Natural killer cell (primary cell): ENCODE measurements at regions not wholly inside any gene's neighbourhood (a gene's known extent, or its start where the extent isn't known, plus 50 kb on each side); places are given as distances from the start of the nearest gene placed in this dataset.

ENCODE experiments used
- ATAC-seq, 3 donors: fragments of 150-1000 bp in 2 of 3; fragments of 200-7000 bp in 1 of 3; cut with Tn5 transposase; 1 replicate in 1 of 3; 2 replicates in 2 of 3; pipeline ENCODE4 v1.10.0; 2021; ENCODE audit warnings: mild to moderate bottlenecking in 2 of 3, moderate library complexity in 2 of 3
- DNase-seq, 2 donors: peaks; one replicate each; pipeline versions ENCODE4 v3.0.0 to v3.0.0-alpha.2; 2013 to 2021; ENCODE audit warnings: mixed read lengths in 1 of 2
- H3K27ac ChIP-seq: one replicate; pipeline ENCODE4 v1.5.1; 2013; ENCODE audit warnings: mild to moderate bottlenecking, low read length
- H3K27me3 ChIP-seq: one replicate; pipeline ENCODE4 v1.6.1; 2013; ENCODE audit warnings: low read length; ENCODE audit not compliant: control insufficient read depth, insufficient read depth
- H3K36me3 ChIP-seq: one replicate; pipeline ENCODE4 v1.6.1; 2013; ENCODE audit warnings: low read length; ENCODE audit not compliant: control insufficient read depth, insufficient read depth
- H3K4me1 ChIP-seq: one replicate; pipeline ENCODE4 v1.6.1; 2013; ENCODE audit warnings: low read length; ENCODE audit not compliant: control insufficient read depth, insufficient read depth
- H3K4me3 ChIP-seq: one replicate; pipeline ENCODE4 v1.5.1; 2013; ENCODE audit warnings: low read length
- H3K9me3 ChIP-seq: one replicate; pipeline ENCODE4 v1.6.1; 2013; ENCODE audit warnings: low read length; ENCODE audit not compliant: control insufficient read depth, insufficient read depth
- H3K27ac Mint-ChIP-seq, 2 donors: one replicate each; pipeline ENCODE4 v1.8.0; 2022; ENCODE audit warnings: mild to moderate bottlenecking in 2 of 2, mixed read lengths in 2 of 2, moderate library complexity in 1 of 2
- H3K27me3 Mint-ChIP-seq, 2 donors: one replicate each; pipeline ENCODE4 v1.8.0; 2022; ENCODE audit warnings: low read depth in 2 of 2, mixed read lengths in 2 of 2
- H3K36me3 Mint-ChIP-seq: one replicate; pipeline ENCODE4 v1.8.0; 2022; ENCODE audit warnings: mixed read lengths
- H3K4me1 Mint-ChIP-seq, 2 donors: one replicate each; pipeline ENCODE4 v1.8.0; 2022; ENCODE audit warnings: mixed read lengths in 2 of 2
- H3K4me3 Mint-ChIP-seq: one replicate; pipeline ENCODE4 v1.8.0; 2022; ENCODE audit warnings: mild to moderate bottlenecking, moderate library complexity, mixed read lengths
- H3K9me3 Mint-ChIP-seq, 2 donors: one replicate each; pipeline ENCODE4 v1.8.0; 2022; ENCODE audit warnings: mixed read lengths in 2 of 2
- CTCF ChIP-seq: fragments of 200-600 bp; IDR thresholded peaks from one replicate; pipeline ENCODE4 v1.8.0; 2022; ENCODE audit warnings: antibody characterized with exemption
- WGBS: methylation state at CpG from one replicate; pipeline ENCODE4 v1.1.7; 2013; ENCODE audit warnings: missing lambda C conversion rate; ENCODE audit not compliant: insufficient coverage; 5-methylcytosine and 5-hydroxymethylcytosine counted together
- intact Hi-C: fragments of 100-400 bp; cut with micrococcal nuclease; formaldehyde crosslinking; loops from one replicate; pipeline ENCODE4 v1.14.2; 2022

- Mint-ChIP-seq H3K4me1 (no peaks in the 10 kb centered on the region), H3K36me3 (no peaks in the 10 kb centered on the region), H3K4me3 (no peak overlapping the region), H3K27ac (no peak overlapping the region), H3K9me3 (peaks cover 3 to 9% of the 10 kb centered on the region in 2 donors), H3K27me3 (no peaks in the 10 kb centered on the region)
- no peaks in the 10 kb centered on the region for H3K9me3 ChIP-seq
- intact Hi-C loops: no loop called here
- no peaks in the 10 kb centered on the region for H3K4me1 ChIP-seq
- no peak for DNase-seq
- 85% methylated on average over 3 of the region's 5 CpGs for WGBS
- no peak for ATAC-seq
- no peak for TF ChIP-seq CTCF
- H3K27me3 ChIP-seq: no peaks in the 10 kb centered on the region
- no peak overlapping the region for H3K4me3 ChIP-seq
- no peaks in the 10 kb centered on the region for H3K36me3 ChIP-seq
- no peak overlapping the region for H3K27ac ChIP-seq
Observed at GRCh38 chr4:104395168-104395614, 99.5 kb downstream of the CXXC4 start.

DNA sequence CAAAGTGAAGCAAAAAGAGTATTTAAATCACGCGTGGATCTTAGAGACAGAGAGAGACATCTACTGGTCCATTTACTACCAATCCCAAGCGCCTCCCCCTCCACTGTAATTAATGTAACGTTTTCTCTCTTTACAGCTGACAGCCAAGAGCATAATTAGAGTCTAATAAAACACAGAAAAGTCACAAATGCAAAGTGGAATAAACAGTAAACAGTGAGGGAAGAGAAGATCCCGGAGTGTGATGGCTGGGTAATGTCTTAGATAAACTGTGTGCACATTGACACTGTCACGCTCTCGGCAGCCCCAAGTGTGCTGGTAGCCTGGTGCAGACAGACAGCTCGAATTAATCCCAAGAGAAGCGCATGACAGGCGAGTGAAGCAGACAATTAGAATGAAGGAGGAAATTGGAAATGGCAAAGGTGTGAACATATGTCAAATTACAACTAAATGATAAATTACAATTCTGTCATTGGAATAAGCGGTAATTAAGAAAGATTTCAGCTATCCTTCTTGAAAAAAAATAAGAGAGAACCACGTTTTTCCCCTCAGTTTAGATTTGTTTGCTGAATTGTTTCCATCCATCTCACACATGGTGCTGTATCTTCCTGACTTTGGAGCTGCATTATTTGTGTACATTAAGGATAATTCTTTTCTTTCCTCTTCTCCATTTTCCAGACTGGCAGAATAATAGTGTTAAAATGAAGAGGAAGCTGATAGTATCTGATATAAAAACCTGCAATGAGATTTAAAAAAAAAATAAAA is 100.1 kb downstream of the CXXC4 start:
- Mint-ChIP-seq H3K4me1 (no peaks in the 10 kb centered on the region), H3K27ac (no peak overlapping the region), H3K27me3 (no peaks in the 10 kb centered on the region), H3K4me3 (no peak overlapping the region), H3K36me3 (no peaks in the 10 kb centered on the region), H3K9me3 (peaks cover 3 to 9% of the 10 kb centered on the region in 2 donors)
- intact Hi-C loops: no loop called here
- Histone ChIP-seq H3K4me3 (no peak overlapping the region), H3K4me1 (no peaks in the 10 kb centered on the region), H3K9me3 (no peaks in the 10 kb centered on the region), H3K36me3 (no peaks in the 10 kb centered on the region), H3K27me3 (no peaks in the 10 kb centered on the region), H3K27ac (no peak overlapping the region)
- WGBS: 64% methylated on average over 11 of the region's 12 CpGs
- no peak for TF ChIP-seq CTCF
- ATAC-seq (no peak), DNase-seq (no peak)

GRCh38 chr4:104393655-104394324 is 100.9 kb downstream of the CXXC4 start:
- no peak for DNase-seq
- no peaks in the 10 kb centered on the region for H3K4me1 Mint-ChIP-seq
- intact Hi-C loops: no loop called here
- Histone ChIP-seq H3K27me3 (no peaks in the 10 kb centered on the region), H3K4me1 (no peaks in the 10 kb centered on the region), H3K4me3 (no peak overlapping the region), H3K27ac (no peak overlapping the region), H3K36me3 (no peaks in the 10 kb centered on the region), H3K9me3 (no peaks in the 10 kb centered on the region)
- no peak overlapping the region for H3K4me3 Mint-ChIP-seq
- peaks cover 3 to 5% of the 10 kb centered on the region in 2 donors for H3K9me3 Mint-ChIP-seq
- WGBS: 79% methylated on average over 2 of the region's 3 CpGs
- TF ChIP-seq CTCF: no peak
- no peak overlapping the region for H3K27ac Mint-ChIP-seq
- H3K27me3 Mint-ChIP-seq: no peaks in the 10 kb centered on the region
- no peak for ATAC-seq
- no peaks in the 10 kb centered on the region for H3K36me3 Mint-ChIP-seq
